ENCODE measurements at regions not wholly inside any gene's neighbourhood (a gene's known extent, or its start where the extent isn't known, plus 50 kb on each side); places are given as distances from the start of the nearest gene placed in this dataset.

DNA sequence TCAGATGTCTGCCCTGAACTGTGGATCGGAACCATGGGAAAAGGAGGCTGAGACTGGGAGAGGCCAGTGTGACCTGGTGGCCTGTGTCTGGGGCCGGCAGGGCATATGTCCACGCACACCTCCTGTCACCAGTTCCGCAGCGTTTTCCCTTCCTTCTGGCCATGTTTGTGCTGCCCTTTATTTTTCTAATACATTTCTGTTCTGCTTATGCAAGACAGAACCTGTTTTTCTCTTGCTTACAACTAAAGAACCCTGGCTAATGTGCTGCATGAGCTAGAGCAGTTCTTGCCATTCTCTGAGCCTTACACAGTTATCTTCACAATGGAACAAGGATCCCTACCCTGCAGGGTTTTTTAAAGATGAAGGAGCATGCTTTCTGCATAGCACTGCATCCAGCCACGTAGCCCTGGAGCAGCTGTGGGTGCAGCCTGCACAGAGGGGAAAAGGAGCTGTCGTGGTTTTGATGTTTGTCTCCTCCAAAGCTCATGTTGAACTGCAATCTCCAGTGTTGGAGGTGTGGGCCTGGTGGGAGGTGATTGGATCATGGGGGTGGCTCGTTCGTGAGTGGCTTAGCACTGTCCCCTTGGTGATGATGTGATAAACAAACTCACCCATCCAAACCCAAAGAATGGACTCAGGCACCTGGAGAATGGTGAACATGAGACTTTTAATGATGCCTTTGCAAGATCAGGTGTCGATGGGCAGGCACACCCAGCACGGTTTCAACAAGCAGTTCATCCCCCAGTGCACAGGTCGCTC lies 84.8 kb upstream of the SHANK2 start (continued):
- TF ChIP-seq, protein P1, sequence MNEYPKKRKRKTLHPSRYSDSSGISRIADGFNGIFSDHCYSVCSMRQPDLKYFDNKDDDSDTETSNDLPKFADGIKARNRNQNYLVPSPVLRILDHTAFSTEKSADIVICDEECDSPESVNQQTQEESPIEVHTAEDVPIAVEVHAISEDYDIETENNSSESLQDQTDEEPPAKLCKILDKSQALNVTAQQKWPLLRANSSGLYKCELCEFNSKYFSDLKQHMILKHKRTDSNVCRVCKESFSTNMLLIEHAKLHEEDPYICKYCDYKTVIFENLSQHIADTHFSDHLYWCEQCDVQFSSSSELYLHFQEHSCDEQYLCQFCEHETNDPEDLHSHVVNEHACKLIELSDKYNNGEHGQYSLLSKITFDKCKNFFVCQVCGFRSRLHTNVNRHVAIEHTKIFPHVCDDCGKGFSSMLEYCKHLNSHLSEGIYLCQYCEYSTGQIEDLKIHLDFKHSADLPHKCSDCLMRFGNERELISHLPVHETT (tag by site-specific recombination; IDR thresholded peaks at IDR 0.05) = no peak
- TF ChIP-seq ZNF335 (tag by site-specific recombination; conservative IDR thresholded peaks at IDR 0.05) (no peak), SP7 (tag by site-specific recombination; IDR thresholded peaks at IDR 0.05) (no peak), EGR2 (tag by site-specific recombination; IDR thresholded peaks at IDR 0.05; ENCODE audit: low read depth) (no peak), ZNF37A (tag by site-specific recombination; IDR thresholded peaks at IDR 0.05) (no peak)
- TF ChIP-seq, protein P2, sequence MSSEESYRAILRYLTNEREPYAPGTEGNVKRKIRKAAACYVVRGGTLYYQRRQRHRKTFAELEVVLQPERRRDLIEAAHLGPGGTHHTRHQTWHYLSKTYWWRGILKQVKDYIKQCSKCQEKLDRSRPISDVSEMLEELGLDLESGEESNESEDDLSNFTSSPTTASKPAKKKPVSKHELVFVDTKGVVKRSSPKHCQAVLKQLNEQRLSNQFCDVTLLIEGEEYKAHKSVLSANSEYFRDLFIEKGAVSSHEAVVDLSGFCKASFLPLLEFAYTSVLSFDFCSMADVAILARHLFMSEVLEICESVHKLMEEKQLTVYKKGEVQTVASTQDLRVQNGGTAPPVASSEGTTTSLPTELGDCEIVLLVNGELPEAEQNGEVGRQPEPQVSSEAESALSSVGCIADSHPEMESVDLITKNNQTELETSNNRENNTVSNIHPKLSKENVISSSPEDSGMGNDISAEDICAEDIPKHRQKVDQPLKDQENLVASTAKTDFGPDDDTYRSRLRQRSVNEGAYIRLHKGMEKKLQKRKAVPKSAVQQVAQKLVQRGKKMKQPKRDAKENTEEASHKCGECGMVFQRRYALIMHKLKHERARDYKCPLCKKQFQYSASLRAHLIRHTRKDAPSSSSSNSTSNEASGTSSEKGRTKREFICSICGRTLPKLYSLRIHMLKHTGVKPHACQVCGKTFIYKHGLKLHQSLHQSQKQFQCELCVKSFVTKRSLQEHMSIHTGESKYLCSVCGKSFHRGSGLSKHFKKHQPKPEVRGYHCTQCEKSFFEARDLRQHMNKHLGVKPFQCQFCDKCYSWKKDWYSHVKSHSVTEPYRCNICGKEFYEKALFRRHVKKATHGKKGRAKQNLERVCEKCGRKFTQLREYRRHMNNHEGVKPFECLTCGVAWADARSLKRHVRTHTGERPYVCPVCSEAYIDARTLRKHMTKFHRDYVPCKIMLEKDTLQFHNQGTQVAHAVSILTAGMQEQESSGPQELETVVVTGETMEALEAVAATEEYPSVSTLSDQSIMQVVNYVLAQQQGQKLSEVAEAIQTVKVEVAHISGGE (tag by site-specific recombination; conservative IDR thresholded peaks at IDR 0.05; ENCODE audit: low read depth) = no peak

DNA sequence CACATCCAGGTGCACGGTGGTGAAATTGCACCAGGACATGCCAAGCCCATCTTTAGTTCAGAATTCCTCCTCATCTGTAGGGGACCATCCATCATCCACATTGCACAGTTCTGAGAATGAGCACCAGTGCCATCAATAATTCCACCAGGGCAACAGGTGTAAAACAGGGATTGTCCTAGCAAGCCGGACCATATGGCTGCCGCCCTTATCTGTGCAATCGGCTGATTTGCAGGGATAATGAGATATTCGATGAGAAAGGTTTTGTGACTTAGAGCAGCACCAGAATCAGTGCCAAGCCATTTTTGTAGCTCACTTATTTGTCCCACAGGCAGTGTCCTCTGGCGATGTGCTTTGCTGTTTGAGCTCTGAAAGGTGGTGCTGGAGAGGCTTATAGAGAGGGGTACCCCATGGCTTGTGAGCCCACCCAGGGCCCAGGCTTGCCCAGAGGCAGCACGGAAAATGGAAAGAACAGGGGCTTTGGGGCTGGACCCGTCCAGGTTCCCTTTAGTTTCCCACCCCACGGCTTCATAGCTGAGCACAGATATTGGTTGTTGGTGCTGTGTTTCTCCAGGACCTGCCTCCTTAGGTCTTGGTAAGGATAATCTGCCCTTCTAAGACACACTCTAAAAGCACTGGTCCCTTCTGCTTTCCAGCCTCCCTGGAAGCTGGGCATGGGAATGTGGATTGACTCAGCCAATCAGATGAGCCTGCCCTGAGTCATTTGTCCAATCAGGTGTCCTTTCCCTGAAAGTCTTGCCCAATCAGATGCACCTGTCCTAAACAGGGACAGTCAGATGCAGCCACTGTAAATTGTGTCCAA lies 84.0 kb upstream of the SHANK2 start:
- Histone ChIP-seq H3K36me3 (ENCODE audit: control insufficient read depth in 2 of 2, insufficient read depth in 1 of 2, low read length in 2 of 2) (no peaks in the 10 kb centered on the region), H3K9me3 (ENCODE audit: control insufficient read depth, insufficient read depth, low read depth, low read length) (no peaks in the 10 kb centered on the region), H3K4me1 (ENCODE audit: control insufficient read depth, insufficient read depth, low read length) (no peaks in the 10 kb centered on the region), H3K4me3 (ENCODE audit: low read depth, low read length) (no peak overlapping the region), H3K27ac (ENCODE audit: extremely low read depth, low read depth, low read length) (no peak overlapping the region)
- CTCF ChIA-PET = no interaction called here
- POLR2A ChIA-PET = no interaction called here
- TF ChIP-seq SCRT2 (tag by site-specific recombination; IDR thresholded peaks at IDR 0.05) (0 out of 2 replicates have a peak, but pooled peaks have one; percentile 27), ZNF394 (tag by site-specific recombination; IDR thresholded peaks at IDR 0.05; ENCODE audit: borderline replicate concordance) (no peak)

GRCh38 chr11:71335371-71335770 lies 83.0 kb upstream of the SHANK2 start:
- CTCF ChIA-PET = interaction anchor here (1.5 kb wide), 1 partner anchor 8 kb away, joined by 3 read pairs; no protein-coding TSS in a partner anchor
- no peaks in the 10 kb centered on the region for H3K36me3 ChIP-seq (ENCODE audit: control insufficient read depth in 2 of 2, insufficient read depth in 1 of 2, low read length in 2 of 2)
- H3K4me1 ChIP-seq (ENCODE audit: control insufficient read depth, insufficient read depth, low read length) = no peaks in the 10 kb centered on the region

More at GRCh38 chr11:71335371-71335770, 83.0 kb upstream of the SHANK2 start:
- TF ChIP-seq IKZF3 (tag by site-specific recombination; IDR thresholded peaks at IDR 0.05) = no peak
- no peak for TF ChIP-seq ZNF600 (tag by site-specific recombination; IDR thresholded peaks at IDR 0.05)
- no peak for TF ChIP-seq KLF16 (tag by site-specific recombination; IDR thresholded peaks at IDR 0.05)
- TF ChIP-seq MYNN (tag by site-specific recombination; IDR thresholded peaks at IDR 0.05; ENCODE audit: borderline replicate concordance) = no peak
- TF ChIP-seq ZBTB17 (tag by site-specific recombination; IDR thresholded peaks at IDR 0.05) = no peak
- TF ChIP-seq, protein P3, sequence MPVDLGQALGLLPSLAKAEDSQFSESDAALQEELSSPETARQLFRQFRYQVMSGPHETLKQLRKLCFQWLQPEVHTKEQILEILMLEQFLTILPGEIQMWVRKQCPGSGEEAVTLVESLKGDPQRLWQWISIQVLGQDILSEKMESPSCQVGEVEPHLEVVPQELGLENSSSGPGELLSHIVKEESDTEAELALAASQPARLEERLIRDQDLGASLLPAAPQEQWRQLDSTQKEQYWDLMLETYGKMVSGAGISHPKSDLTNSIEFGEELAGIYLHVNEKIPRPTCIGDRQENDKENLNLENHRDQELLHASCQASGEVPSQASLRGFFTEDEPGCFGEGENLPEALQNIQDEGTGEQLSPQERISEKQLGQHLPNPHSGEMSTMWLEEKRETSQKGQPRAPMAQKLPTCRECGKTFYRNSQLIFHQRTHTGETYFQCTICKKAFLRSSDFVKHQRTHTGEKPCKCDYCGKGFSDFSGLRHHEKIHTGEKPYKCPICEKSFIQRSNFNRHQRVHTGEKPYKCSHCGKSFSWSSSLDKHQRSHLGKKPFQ (tag by site-specific recombination; IDR thresholded peaks at IDR 0.05) = no peak
- TF ChIP-seq ZNF10 (tag by site-specific recombination; IDR thresholded peaks at IDR 0.05) = no peak
- no peak for TF ChIP-seq ZNF704 (tag by site-specific recombination; IDR thresholded peaks at IDR 0.05)
- TF ChIP-seq ZNF664 (tag by site-specific recombination; IDR thresholded peaks at IDR 0.05) = no peak
- H3K4me3 ChIP-seq (ENCODE audit: low read depth, low read length) = no peak overlapping the region
- POLR2A ChIA-PET = no interaction called here
- H3K27ac ChIP-seq (ENCODE audit: extremely low read depth, low read depth, low read length) = no peak overlapping the region
- no peaks in the 10 kb centered on the region for H3K9me3 ChIP-seq (ENCODE audit: control insufficient read depth, insufficient read depth, low read depth, low read length)
